ENCODE measurements at regions not wholly inside any gene's neighbourhood (a gene's known extent, or its start where the extent isn't known, plus 50 kb on each side); places are given as distances from the start of the nearest gene placed in this dataset.
"Not testable (repeated sequence)": the region's sequence is repeated elsewhere in the genome, so short reads cannot be mapped to it uniquely, and the experiment has no call there.

DNA sequence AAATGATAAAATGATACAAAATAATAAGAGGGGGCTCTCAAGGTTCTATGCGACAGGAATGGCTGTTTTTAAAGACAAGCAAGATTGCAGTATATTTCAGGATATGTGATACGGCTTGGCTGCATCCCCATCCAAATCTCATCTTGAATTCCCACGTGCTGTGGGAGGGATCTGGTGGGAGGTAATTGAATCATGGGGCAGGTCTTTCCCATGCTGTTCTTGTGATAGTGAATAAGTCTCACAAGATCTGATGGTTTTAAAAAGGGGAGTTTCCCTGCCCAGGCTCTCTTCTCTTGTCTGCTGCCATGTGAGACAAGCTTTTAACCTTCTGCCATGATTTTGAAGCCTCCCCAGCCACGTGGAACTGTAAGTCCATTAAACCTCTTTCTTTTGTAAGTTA is 327.7 kb downstream of the GBA3 start:
- H3K4me1 Mint-ChIP-seq; H3K9me3 Mint-ChIP-seq (ENCODE audit: low read depth); H3K4me3 Mint-ChIP-seq; H3K36me3 Mint-ChIP-seq; H3K27me3 Mint-ChIP-seq; ATAC-seq; DNase-seq; CTCF ChIA-PET; H3K27ac Mint-ChIP-seq: not testable (repeated sequence)

DNA sequence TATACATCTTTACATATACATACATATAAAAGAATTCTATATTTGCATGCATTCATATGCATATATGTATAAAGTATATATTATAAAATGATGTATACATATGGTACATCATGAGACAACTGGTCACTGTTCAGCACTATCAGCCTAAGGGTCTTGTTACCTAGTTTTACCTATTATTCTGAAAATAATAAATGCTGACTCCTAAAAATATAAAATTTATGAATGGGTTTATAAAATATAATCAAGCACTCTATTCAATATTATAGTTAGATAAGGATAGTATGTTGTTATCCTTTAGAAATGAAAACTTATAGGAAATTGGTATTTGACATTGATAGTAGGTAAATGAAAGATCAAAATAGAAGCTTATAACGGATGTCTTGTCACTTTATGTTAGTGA is 324.2 kb downstream of the GBA3 start:
- Mint-ChIP-seq H3K36me3 (no peaks in the 10 kb centered on the region), H3K27ac (no peak overlapping the region), H3K4me3 (no peak overlapping the region), H3K4me1 (no peaks in the 10 kb centered on the region), H3K27me3 (no peaks in the 10 kb centered on the region), H3K9me3 (ENCODE audit: low read depth) (peaks cover under 1% of the 10 kb centered on the region)
- CTCF ChIA-PET, result no interaction called here
- ATAC-seq (no peak), DNase-seq (no peak)

DNA sequence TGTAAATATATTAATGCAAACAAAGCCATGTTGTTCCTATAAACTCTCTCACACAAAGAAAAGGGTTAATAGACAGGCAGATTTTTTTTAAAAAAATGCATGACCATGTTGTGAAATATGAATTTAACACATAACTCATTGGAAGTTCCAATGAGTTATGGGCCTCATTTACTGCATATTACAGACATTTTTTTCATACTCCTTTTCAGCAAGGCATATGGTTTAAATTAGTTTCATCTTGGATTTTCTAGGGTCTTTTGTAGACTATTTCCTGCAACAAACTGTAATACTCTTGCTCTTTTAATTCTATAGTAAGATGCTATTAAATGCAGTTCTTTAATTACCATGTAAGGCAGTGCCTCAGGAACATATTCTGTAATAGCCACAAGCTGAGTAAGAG is 323.1 kb downstream of the GBA3 start:
- DNase-seq, result no peak
- no peak for ATAC-seq
- Mint-ChIP-seq H3K36me3 (no peaks in the 10 kb centered on the region), H3K4me1 (no peaks in the 10 kb centered on the region), H3K27ac (no peak overlapping the region), H3K9me3 (ENCODE audit: low read depth) (no peaks in the 10 kb centered on the region), H3K27me3 (no peaks in the 10 kb centered on the region), H3K4me3 (no peak overlapping the region)
- CTCF ChIA-PET, result no interaction called here

DNA sequence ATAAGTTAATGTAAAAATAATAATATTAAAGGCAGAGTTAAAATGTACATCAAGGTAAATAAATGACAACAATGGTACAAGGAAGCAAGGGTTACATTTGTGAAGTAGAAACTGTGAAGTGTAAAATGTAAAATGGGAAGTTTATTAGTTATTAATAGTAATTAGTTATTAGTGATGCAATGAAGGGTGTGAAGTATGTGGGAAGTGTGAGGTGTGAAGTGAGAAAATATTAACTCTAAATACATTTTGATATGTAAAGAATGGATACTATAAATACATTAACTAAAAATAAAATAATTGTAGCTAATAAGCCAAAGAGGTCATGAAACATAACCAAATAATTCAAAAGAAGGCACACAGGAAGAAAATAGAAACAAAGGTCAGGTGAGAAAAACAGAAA is 316.4 kb downstream of the GBA3 start:
- no peak for DNase-seq
- Mint-ChIP-seq H3K27me3 (no peaks in the 10 kb centered on the region), H3K4me3 (no peak overlapping the region), H3K9me3 (ENCODE audit: low read depth) (no peaks in the 10 kb centered on the region), H3K4me1 (no peaks in the 10 kb centered on the region), H3K36me3 (no peaks in the 10 kb centered on the region), H3K27ac (no peak overlapping the region)
- CTCF ChIA-PET, result no interaction called here
- ATAC-seq, result no peak

DNA sequence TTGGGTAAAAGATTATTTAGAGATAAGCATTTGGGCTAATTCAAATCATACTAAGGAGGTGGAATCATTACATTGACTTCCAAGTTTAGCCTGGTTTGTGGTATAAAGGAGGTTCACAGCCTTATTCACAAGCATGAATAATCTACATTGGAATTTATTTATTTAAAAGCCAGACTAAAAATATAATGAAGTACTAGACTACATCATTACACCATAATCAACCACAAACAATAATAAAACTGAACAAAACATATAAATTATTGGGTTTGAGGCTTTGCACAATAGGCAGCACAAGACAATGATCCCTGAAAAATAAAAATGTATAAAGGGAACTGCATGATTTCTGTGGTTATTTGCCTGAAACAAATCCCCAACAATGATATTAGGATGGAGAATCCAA is 314.0 kb downstream of the GBA3 start:
- H3K4me1 Mint-ChIP-seq, result no peaks in the 10 kb centered on the region
- H3K36me3 Mint-ChIP-seq, result no peaks in the 10 kb centered on the region
- CTCF ChIA-PET, result no interaction called here
- no peaks in the 10 kb centered on the region for H3K27me3 Mint-ChIP-seq
- no peak overlapping the region for H3K27ac Mint-ChIP-seq
- no peaks in the 10 kb centered on the region for H3K9me3 Mint-ChIP-seq (ENCODE audit: low read depth)
- no peak for DNase-seq
- no peak overlapping the region for H3K4me3 Mint-ChIP-seq
- no peak for ATAC-seq

DNA sequence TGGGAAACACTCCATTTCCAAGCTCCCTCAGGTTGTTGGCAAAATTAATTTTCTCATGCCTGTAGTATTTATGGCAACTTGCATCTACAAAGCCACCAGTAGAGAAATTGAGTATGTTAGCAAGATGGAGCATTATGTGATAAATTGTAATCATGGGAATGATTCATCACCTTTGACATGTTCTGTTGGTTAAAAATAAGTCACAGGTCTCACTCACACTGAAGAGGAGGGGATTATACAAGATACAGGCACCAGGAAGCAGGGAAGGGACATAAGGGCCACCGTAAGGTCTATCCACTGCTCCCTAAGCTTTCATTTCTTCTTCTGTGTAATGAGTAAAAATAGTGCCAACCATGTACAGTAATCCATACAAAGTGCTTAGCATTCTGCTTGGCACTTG is 313.0 kb downstream of the GBA3 start:
- Mint-ChIP-seq H3K9me3 (ENCODE audit: low read depth) (no peaks in the 10 kb centered on the region), H3K27ac (no peak overlapping the region), H3K36me3 (no peaks in the 10 kb centered on the region), H3K27me3 (no peaks in the 10 kb centered on the region), H3K4me1 (no peaks in the 10 kb centered on the region), H3K4me3 (no peak overlapping the region)
- CTCF ChIA-PET, result no interaction called here
- no peak for ATAC-seq
- DNase-seq, result no peak

DNA sequence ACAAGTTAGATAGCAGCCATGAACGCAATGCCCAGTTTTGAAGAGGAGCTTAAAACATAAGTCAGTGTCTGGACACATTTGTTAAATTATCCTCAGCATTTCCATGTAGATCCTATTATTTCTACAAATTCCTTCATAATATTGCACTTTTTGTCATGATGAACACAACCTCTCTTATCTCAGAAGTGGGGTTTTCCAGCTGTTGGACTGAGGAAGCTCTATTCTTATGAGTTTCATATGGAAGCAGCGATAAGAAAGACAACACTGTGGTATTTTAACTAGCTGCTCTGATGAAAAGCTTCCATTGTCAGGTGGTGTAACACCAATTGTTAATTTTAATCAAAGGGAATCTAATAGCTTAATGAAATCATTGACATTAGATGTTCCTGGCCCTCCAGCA is 308.7 kb downstream of the GBA3 start:
- DNase-seq, result no peak
- H3K36me3 Mint-ChIP-seq, result no peaks in the 10 kb centered on the region
- H3K4me1 Mint-ChIP-seq, result no peaks in the 10 kb centered on the region
- no peak overlapping the region for H3K27ac Mint-ChIP-seq
- no peak for ATAC-seq
- H3K27me3 Mint-ChIP-seq, result no peaks in the 10 kb centered on the region
- peaks cover 5% of the 10 kb centered on the region for H3K9me3 Mint-ChIP-seq (ENCODE audit: low read depth)
- CTCF ChIA-PET, result no interaction called here
- H3K4me3 Mint-ChIP-seq, result no peak overlapping the region

DNA sequence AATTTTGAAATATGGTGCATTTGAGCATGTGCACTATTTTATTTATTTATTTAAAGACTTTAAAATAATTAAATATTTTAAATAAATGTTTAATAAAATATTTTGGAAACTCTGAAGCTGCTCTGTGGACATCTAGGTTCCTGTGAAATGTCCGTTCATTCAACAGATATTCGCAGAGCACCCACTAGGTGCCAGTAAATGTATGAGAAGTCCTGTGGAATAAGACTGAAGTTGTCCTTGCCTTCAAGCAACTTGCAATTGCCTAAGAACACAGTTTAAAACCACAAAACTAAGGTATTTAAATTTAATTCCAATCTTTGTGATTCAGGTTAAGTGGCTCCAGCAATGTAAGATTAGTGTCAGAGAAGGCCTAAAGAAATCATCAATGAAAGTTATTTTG is 306.7 kb downstream of the GBA3 start:
- ATAC-seq (no peak), DNase-seq (no peak)
- H3K27ac Mint-ChIP-seq, result no peak overlapping the region
- CTCF ChIA-PET, result no interaction called here
- no peaks in the 10 kb centered on the region for H3K4me1 Mint-ChIP-seq
- H3K36me3 Mint-ChIP-seq, result no peaks in the 10 kb centered on the region
- H3K4me3 Mint-ChIP-seq, result no peak overlapping the region
- no peaks in the 10 kb centered on the region for H3K27me3 Mint-ChIP-seq
- H3K9me3 Mint-ChIP-seq (ENCODE audit: low read depth), result peaks cover 5% of the 10 kb centered on the region

DNA sequence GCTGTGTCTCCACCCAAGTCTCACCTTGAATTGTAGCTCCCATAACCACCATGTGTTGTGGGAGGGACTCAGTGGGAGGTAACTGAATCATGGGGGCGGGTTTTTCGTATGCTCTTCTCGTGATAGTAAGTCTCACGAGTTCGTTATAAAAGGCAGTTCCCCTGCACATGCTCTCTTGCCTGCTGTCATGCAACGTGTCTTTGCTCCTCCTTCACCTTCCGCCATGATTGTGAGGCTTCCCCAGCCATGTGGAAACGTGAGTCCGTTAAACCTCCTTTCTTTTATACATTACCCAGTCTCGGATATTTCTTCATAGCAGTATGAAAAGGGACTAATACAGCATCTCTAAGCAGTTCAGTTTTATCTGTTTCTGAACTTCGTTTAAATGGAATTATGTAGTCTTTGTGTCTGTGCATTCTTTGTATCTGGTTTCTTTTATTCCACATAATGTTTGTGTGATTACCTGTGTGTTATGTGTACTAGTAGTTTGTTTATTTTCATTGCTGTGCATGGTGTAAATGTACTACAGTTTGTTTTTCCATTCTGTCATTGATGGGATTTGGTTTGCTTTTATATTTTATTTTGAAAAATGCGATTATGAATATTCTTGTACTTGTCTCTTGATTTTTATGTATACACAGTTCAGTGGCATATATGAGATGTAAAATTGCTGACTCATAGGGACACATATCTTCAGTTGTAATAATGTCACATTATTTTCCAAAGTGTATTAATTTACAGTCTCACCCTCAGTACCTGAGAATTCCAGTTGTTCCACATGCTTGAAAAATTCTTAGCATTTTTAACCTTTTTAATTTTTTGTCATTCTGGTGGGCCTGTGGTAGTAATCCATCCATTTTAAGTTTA is 304.9 kb downstream of the GBA3 start:
- no peak for DNase-seq
- no peak overlapping the region for H3K4me3 Mint-ChIP-seq
- H3K4me1 Mint-ChIP-seq, result no peaks in the 10 kb centered on the region
- no peaks in the 10 kb centered on the region for H3K27me3 Mint-ChIP-seq
- no peaks in the 10 kb centered on the region for H3K36me3 Mint-ChIP-seq
- H3K9me3 Mint-ChIP-seq (ENCODE audit: low read depth), result peaks cover 5% of the 10 kb centered on the region
- CTCF ChIA-PET, result no interaction called here
- no peak overlapping the region for H3K27ac Mint-ChIP-seq
- ATAC-seq, result no peak

DNA sequence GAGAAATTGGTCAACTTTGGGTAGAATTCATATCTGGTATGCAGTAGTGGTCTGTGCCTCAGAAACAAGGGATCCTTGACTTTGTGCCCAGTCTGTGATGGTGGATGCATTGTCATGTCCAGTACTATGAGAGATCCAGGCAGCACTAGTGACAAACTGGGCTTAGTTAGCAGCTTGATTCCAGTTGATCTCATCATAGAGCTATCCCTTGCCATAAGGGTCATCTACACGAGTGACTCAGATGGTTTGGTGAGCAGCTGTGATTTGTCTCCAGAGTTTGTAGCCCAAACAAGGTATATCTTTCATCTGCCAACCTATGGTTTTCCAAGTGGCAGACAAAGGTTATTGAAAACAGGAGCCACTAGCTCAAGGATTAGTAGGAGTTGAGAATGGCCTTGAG is 298.8 kb downstream of the GBA3 start:
- no peaks in the 10 kb centered on the region for H3K4me1 Mint-ChIP-seq
- no peaks in the 10 kb centered on the region for H3K36me3 Mint-ChIP-seq
- CTCF ChIA-PET, result no interaction called here
- H3K9me3 Mint-ChIP-seq (ENCODE audit: low read depth), result no peaks in the 10 kb centered on the region
- ATAC-seq (no peak), DNase-seq (no peak)
- H3K27ac Mint-ChIP-seq, result no peak overlapping the region
- H3K4me3 Mint-ChIP-seq, result no peak overlapping the region
- no peaks in the 10 kb centered on the region for H3K27me3 Mint-ChIP-seq

DNA sequence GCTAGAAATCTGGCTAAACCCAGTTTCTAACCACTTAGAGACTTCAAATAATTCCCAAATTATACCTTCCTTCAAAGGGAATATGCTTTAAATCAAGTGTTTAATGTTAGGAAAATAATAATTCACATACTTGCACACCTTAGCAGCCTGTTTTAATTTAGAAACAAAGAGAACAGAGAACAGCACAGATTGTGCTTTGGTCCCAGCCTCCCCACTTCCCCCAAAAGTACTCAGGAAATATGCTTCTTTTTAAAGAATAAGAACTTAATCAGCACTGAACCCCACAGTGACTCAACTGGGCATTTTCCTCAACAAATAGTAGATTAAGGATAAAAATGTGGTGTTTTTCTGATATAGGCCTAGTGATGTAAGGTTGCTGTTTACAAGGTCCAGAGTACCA is 295.8 kb downstream of the GBA3 start:
- DNase-seq (no peak), ATAC-seq (no peak)
- CTCF ChIA-PET, result no interaction called here
- no peaks in the 10 kb centered on the region for H3K27me3 Mint-ChIP-seq
- no peaks in the 10 kb centered on the region for H3K4me1 Mint-ChIP-seq
- no peaks in the 10 kb centered on the region for H3K36me3 Mint-ChIP-seq
- no peak overlapping the region for H3K4me3 Mint-ChIP-seq
- H3K9me3 Mint-ChIP-seq (ENCODE audit: low read depth), result no peaks in the 10 kb centered on the region
- no peak overlapping the region for H3K27ac Mint-ChIP-seq

DNA sequence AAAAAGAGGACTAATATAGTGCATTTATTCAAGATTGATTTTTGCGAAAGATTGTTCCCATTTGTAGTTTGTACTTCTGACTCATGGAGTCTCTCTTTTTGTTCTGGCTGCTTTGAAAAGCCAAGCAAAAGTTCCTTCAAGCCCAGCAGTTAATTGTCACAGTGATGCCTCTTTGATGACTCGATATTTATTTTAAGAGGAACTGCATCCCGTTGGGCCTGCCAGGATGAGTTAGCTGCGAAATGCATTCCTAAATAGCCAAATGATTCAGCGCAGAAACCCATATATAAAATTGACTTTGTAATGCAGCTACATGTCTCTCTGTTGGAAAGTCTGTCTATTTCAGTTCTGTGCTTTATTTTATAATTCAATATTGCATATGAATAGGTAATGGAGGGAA is 295.1 kb downstream of the GBA3 start:
- Mint-ChIP-seq H3K36me3 (no peaks in the 10 kb centered on the region), H3K27me3 (no peaks in the 10 kb centered on the region), H3K4me1 (no peaks in the 10 kb centered on the region), H3K27ac (no peak overlapping the region), H3K4me3 (no peak overlapping the region), H3K9me3 (ENCODE audit: low read depth) (no peaks in the 10 kb centered on the region)
- CTCF ChIA-PET, result no interaction called here
- ATAC-seq, result no peak
- no peak for DNase-seq

DNA sequence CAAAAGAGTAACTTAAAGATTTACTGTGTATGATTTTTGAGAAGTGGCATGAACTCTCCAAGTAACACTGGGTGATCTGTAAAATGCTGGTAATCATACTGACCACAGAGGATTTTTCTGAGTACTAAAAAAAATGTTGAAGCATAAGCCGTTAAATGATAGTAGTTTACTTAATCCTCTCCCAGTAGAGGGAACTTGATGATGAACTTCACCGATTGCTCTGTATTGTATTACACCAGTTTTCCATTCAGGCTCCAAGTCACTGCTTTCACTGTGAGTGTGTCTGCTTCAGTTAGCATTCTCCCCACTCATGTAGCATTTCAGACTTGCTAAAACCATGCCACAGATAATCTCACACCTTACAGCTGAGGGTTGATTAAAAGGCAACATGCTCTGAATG is 294.1 kb downstream of the GBA3 start:
- Mint-ChIP-seq H3K27me3 (no peaks in the 10 kb centered on the region), H3K4me3 (no peak overlapping the region), H3K4me1 (no peaks in the 10 kb centered on the region), H3K9me3 (ENCODE audit: low read depth) (peaks cover 1% of the 10 kb centered on the region), H3K36me3 (no peaks in the 10 kb centered on the region), H3K27ac (no peak overlapping the region)
- DNase-seq (no peak), ATAC-seq (no peak)
- CTCF ChIA-PET, result no interaction called here

DNA sequence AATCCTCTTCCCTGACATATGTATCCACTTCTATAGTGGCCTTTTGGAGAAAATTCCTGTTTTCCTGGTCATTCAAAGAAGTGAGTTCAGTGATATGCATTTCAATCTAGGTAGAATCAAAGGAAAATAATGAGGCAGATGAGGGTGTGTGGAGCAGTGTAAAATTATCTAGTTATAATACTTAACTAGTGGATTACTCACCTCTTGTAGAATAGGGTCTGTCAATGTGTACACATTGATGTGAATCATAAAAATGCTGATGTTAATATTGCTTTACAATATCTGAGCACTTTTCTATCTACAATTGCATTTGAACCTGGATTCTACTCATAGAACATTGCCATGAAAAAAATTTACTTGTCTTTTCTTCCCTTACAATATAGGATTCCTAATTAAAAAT is 293.5 kb downstream of the GBA3 start:
- CTCF ChIA-PET, result no interaction called here
- H3K27me3 Mint-ChIP-seq, result no peaks in the 10 kb centered on the region
- DNase-seq (no peak), ATAC-seq (no peak)
- H3K4me3 Mint-ChIP-seq, result no peak overlapping the region
- no peak overlapping the region for H3K27ac Mint-ChIP-seq
- H3K9me3 Mint-ChIP-seq (ENCODE audit: low read depth), result peaks cover 2% of the 10 kb centered on the region
- no peaks in the 10 kb centered on the region for H3K36me3 Mint-ChIP-seq
- no peaks in the 10 kb centered on the region for H3K4me1 Mint-ChIP-seq

DNA sequence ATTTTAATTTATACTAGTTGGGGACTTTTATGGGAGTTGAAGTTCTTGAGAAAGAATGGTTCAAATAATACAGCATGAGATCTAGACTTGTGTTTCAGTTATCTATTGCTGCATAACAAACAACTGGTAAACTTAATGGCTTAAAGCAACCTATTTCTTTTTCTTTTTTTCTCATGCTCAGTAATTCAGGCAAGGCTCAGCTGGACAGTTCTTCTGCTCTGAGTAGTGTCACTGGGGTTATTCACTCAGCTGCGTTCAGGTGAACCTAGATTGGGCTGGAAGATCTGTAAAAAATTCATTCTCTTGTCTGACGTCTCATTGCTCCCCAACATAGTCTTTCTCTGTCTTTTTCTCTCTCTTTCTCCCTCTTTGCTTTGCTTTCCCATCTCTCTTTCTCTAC is 291.7 kb downstream of the GBA3 start:
- no peak for ATAC-seq
- H3K4me1 Mint-ChIP-seq, result no peaks in the 10 kb centered on the region

More for the DNA sequence above, 291.7 kb downstream of the GBA3 start:
- Mint-ChIP-seq H3K9me3 (ENCODE audit: low read depth) (peaks cover 5% of the 10 kb centered on the region), H3K4me3 (no peak overlapping the region), H3K27me3 (no peaks in the 10 kb centered on the region), H3K27ac (no peak overlapping the region), H3K36me3 (no peaks in the 10 kb centered on the region)
- no peak for DNase-seq
- CTCF ChIA-PET, result no interaction called here

Measured in activated CD8-positive, alpha-beta memory T cell treated with anti-CD3 and anti-CD28 coated beads, Interleukin-2, amount 10 ng/mL, durations not matched to agents 7 days and 5 days (primary cell).